ENCODE measurements at regions not wholly inside any gene's neighbourhood (a gene's known extent, or its start where the extent isn't known, plus 50 kb on each side); places are given as distances from the start of the nearest gene placed in this dataset.

DNA sequence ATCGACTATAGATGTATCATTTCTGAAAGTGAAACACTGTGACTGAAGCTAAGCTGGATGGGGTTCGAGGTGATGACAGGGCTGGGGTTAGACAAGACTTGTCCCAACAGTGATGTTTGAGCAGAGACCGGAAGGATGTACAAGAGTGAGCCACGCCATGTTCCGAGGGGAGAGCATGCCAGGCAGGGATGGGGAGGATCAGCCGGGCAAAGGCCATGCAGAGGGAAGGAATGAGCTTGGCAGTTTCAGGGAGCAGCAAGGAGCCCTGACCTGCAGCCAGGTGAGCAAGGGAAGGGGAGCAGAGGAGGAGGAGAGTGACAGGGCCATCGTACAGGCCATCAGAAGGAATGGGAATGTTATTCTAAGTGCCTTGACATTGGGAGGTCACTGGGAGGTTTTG lies 114.9 kb upstream of the GPR26 start:
- Histone ChIP-seq H3K4me3 (no peak overlapping the region), H3K4me1 (replicated peaks in 1 of 2; ENCODE audit: control insufficient read depth in 2 of 2, insufficient read depth in 2 of 2, low read length in 2 of 2) (peaks cover 0 to 2% of the 10 kb centered on the region in 2 experiments; a peak in 1 of 5 replicates), H2AFZ (ENCODE audit: low read depth, low read length) (no peak overlapping the region), H3K79me2 (ENCODE audit: control insufficient read depth, insufficient read depth, low read length) (no peaks in the 10 kb centered on the region), H3K9me1 (ENCODE audit: control insufficient read depth, insufficient read depth, low read length) (no peaks in the 10 kb centered on the region), H3K9ac (ENCODE audit: insufficient read depth in 1 of 2, low read depth in 2 of 2, low read length in 2 of 2) (no peak overlapping the region), H3K9me3 (replicated peaks; ENCODE audit: control insufficient read depth, insufficient read depth, low read depth, low read length) (no peaks in the 10 kb centered on the region), H3K27ac (ENCODE audit: extremely low read depth, low read depth, low read length) (no peak overlapping the region), H4K20me1 (replicated peaks; ENCODE audit: control insufficient read depth, insufficient read depth, low read length) (no peaks in the 10 kb centered on the region), H3K27me3 (ENCODE audit: control insufficient read depth in 2 of 2, insufficient read depth in 2 of 2, low read length in 2 of 2) (peaks cover 0 to 12% of the 10 kb centered on the region in 2 experiments; a peak in 2 of 5 replicates), H3K36me3 (ENCODE audit: control insufficient read depth, insufficient read depth, low read length) (no peaks in the 10 kb centered on the region), H3K4me2 (ENCODE audit: insufficient read depth, low read length) (no peak overlapping the region)
- 2% methylated on average over 7 of the region's 7 CpGs for WGBS (ENCODE audit: insufficient coverage, low coverage, missing lambda C conversion rate)
- TF ChIP-seq NONO (IDR thresholded peaks at IDR 0.05; ENCODE audit: low read depth in 2 of 2, low read length in 1 of 2) (no peak), RBM15 (IDR thresholded peaks at IDR 0.05; ENCODE audit: insufficient read depth, low read length) (no peak), ZNF174 (CRISPR knock-in tag; IDR thresholded peaks at IDR 0.05) (no peak), SP2 (IDR thresholded peaks at IDR 0.05; ENCODE audit: extremely low read depth, low read depth, low read length, poor library complexity, severe bottlenecking) (no peak)
- DNase-seq (ENCODE audit: extremely low read depth in 1 of 4, low spot score in 3 of 4) (no peak), FAIRE-seq (no peak), ATAC-seq (no peak)
- CTCF ChIA-PET (ENCODE audit: low intra/inter-chr PET ratio): no interaction called here
- in situ Hi-C loops (cut with MboI): loop anchor here (5.0 kb wide), 1 partner anchor 509 kb away; no protein-coding TSS in a partner anchor
- intact Hi-C loops (cut with micrococcal nuclease): no loop called here
- POLR2A ChIA-PET: no interaction called here
- no TSS peak for BruUV-seq (replicated peaks)

DNA sequence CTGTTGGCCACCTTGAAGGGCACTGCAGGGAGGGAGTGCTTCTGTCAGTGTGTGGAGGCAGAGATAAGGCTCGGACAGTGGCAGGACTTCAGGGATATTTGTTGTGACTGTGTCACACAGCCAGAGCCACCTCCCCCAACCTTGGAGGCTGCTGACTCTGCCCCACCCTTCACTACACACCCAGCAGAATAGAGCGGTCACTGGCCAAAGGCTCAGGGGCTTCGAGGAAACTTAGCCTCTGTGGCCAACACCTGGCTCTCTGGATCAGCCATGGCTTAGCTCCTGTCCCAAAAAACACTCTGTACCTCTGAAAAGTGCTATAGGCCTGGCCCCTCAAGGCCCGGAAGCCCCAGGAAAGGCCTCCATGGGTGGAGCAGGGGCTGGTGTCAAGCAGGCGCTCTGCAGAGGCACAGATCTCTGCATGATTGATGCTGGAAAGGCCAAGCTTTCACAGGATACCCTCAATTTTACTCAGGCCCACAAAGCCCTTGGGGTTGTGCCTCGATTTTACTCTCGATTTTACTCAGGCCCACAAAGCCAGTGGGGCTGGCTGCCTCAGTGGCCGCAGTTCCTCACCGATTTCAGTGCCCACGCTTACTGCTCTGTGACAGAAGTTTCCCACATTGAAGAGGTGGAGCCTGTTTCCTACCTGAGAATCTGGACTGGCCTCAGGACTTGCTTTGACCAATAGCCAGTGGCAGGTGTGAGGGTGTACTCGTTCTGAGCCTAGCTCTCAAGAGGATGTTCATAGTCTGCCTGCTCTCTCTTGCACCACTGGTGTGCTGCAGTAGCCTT lies 113.2 kb upstream of the GPR26 start:
- Histone ChIP-seq H3K4me3 (no peak overlapping the region), H3K79me2 (ENCODE audit: control insufficient read depth, insufficient read depth, low read length) (no peaks in the 10 kb centered on the region), H3K27ac (ENCODE audit: extremely low read depth, low read depth, low read length) (no peak overlapping the region), H3K9me1 (ENCODE audit: control insufficient read depth, insufficient read depth, low read length) (no peaks in the 10 kb centered on the region), H3K27me3 (ENCODE audit: control insufficient read depth in 2 of 2, insufficient read depth in 2 of 2, low read length in 2 of 2) (peaks cover 0 to 20% of the 10 kb centered on the region in 2 experiments; a peak in 2 of 5 replicates), H3K4me1 (replicated peaks in 1 of 2; ENCODE audit: control insufficient read depth in 2 of 2, insufficient read depth in 2 of 2, low read length in 2 of 2) (peaks cover 0 to 2% of the 10 kb centered on the region in 2 experiments; a peak in 1 of 5 replicates), H3K9ac (ENCODE audit: insufficient read depth in 1 of 2, low read depth in 2 of 2, low read length in 2 of 2) (no peak overlapping the region), H3K4me2 (ENCODE audit: insufficient read depth, low read length) (no peak overlapping the region; the same call in 1 of the 2 replicates), H4K20me1 (replicated peaks; ENCODE audit: control insufficient read depth, insufficient read depth, low read length) (no peaks in the 10 kb centered on the region), H3K9me3 (replicated peaks; ENCODE audit: control insufficient read depth, insufficient read depth, low read depth, low read length) (no peaks in the 10 kb centered on the region), H3K36me3 (ENCODE audit: control insufficient read depth, insufficient read depth, low read length) (no peaks in the 10 kb centered on the region), H2AFZ (ENCODE audit: low read depth, low read length) (no peak overlapping the region)
- TF ChIP-seq TCF3 (CRISPR knock-in tag; IDR thresholded peaks at IDR 0.05): peak; percentile 48
- no peak for TF ChIP-seq NFE2L1 (tag; IDR thresholded peaks at IDR 0.05; ENCODE audit: borderline replicate concordance, low read depth)
- TF ChIP-seq TAL1 (IDR thresholded peaks at IDR 0.05): peak; percentile 53; the same call in 1 of the 2 replicates
- peak; percentile 65; the same call in 1 of the 2 replicates for TF ChIP-seq CBFA2T3 (IDR thresholded peaks at IDR 0.05)
- TF ChIP-seq ARID1B (IDR thresholded peaks at IDR 0.05): 0 out of 2 replicates have a peak, but pooled peaks have one; percentile 47
- TF ChIP-seq NCOR1 (IDR thresholded peaks at IDR 0.05): peak; percentile 17; the same call in 1 of the 2 replicates
- no peak for TF ChIP-seq MEIS2 (IDR thresholded peaks at IDR 0.05; ENCODE audit: partially characterized antibody)
- TF ChIP-seq CBFA2T2 (conservative IDR thresholded peaks at IDR 0.05): peak; percentile 41
- ATAC-seq (peak; percentile 85), FAIRE-seq (no peak), DNase-seq (ENCODE audit: extremely low read depth in 1 of 4, low spot score in 3 of 4) (peak; percentile 33 to 53 (median 41))
- POLR2A ChIA-PET: no interaction called here
- 1% methylated on average over 10 of the region's 11 CpGs for WGBS (ENCODE audit: insufficient coverage, low coverage, missing lambda C conversion rate)
- intact Hi-C loops (cut with micrococcal nuclease) (no loop called here), in situ Hi-C loops (cut with MboI) (loop anchor here (5.0 kb wide), 1 partner anchor 511 kb away; no protein-coding TSS in a partner anchor)
- CTCF ChIA-PET (ENCODE audit: low intra/inter-chr PET ratio): no interaction called here
- no TSS peak for BruUV-seq (replicated peaks)
